Kidney epithelial cell (primary cell): ENCODE measurements at regions not wholly inside any gene's neighbourhood (a gene's known extent, or its start where the extent isn't known, plus 50 kb on each side); places are given as distances from the start of the nearest gene placed in this dataset.

Experiments
- DNase-seq: peaks from one replicate; pipeline ENCODE4 v3.0.0-alpha.2; 2010; ENCODE audit warnings: low read depth
- H3K27me3 ChIP-seq: 2 replicates; pipeline ENCODE4 v1.6.0; 2011; ENCODE audit warnings: low read length; ENCODE audit not compliant: control insufficient read depth, insufficient read depth
- H3K36me3 ChIP-seq: 2 replicates; pipeline ENCODE4 v1.5.1; 2011; ENCODE audit warnings: low read length; ENCODE audit not compliant: control insufficient read depth, insufficient read depth
- H3K4me3 ChIP-seq: 2 replicates; pipeline ENCODE4 v1.5.1; 2011; ENCODE audit warnings: low read depth, mild to moderate bottlenecking, control low read depth, low read length
- CTCF ChIP-seq: IDR thresholded peaks from 2 replicates; pipeline ENCODE4 v1.5.1; 2011; ENCODE audit warnings: mild to moderate bottlenecking, moderate library complexity, low read length, control low read depth, inconsistent platforms; ENCODE audit not compliant: insufficient read depth, poor library complexity, severe bottlenecking

GRCh38 chr13:37365496-37365895, 233.1 kb downstream of the POSTN start:
- Histone ChIP-seq H3K36me3 (no peaks in the 10 kb centered on the region), H3K27me3 (no peaks in the 10 kb centered on the region), H3K4me3 (no peak overlapping the region)
- DNase-seq = no peak
- no peak for TF ChIP-seq CTCF

- TF ChIP-seq CTCF = no peak
- Histone ChIP-seq H3K27me3 (no peaks in the 10 kb centered on the region), H3K36me3 (no peaks in the 10 kb centered on the region), H3K4me3 (no peak overlapping the region)
- no peak for DNase-seq
These were observed 233.6 kb downstream of the POSTN start for GRCh38 chr13:37364956-37365355.

- Histone ChIP-seq H3K4me3 (no peak overlapping the region), H3K27me3 (no peaks in the 10 kb centered on the region), H3K36me3 (no peaks in the 10 kb centered on the region)
- no peak for TF ChIP-seq CTCF
- no peak for DNase-seq
These were observed 234.6 kb downstream of the POSTN start for GRCh38 chr13:37364007-37364406.

- no peaks in the 10 kb centered on the region for H3K36me3 ChIP-seq
- no peaks in the 10 kb centered on the region for H3K27me3 ChIP-seq
- TF ChIP-seq CTCF = no peak
- no peak overlapping the region for H3K4me3 ChIP-seq
- DNase-seq = no peak
These were observed 237.0 kb downstream of the POSTN start for GRCh38 chr13:37361608-37362007.

- no peak for TF ChIP-seq CTCF
- Histone ChIP-seq H3K4me3 (no peak overlapping the region), H3K27me3 (no peaks in the 10 kb centered on the region), H3K36me3 (no peaks in the 10 kb centered on the region)
- DNase-seq = no peak
These were observed 238.0 kb downstream of the POSTN start for GRCh38 chr13:37360556-37360955.

- DNase-seq = no peak
- no peaks in the 10 kb centered on the region for H3K27me3 ChIP-seq
- TF ChIP-seq CTCF = no peak
- H3K36me3 ChIP-seq = no peaks in the 10 kb centered on the region
- H3K4me3 ChIP-seq = no peak overlapping the region
These were observed 241.0 kb downstream of the POSTN start for GRCh38 chr13:37357548-37357947.
